ENCODE measurements at regions not wholly inside any gene's neighbourhood (a gene's known extent, or its start where the extent isn't known, plus 50 kb on each side); places are given as distances from the start of the nearest gene placed in this dataset.

DNA sequence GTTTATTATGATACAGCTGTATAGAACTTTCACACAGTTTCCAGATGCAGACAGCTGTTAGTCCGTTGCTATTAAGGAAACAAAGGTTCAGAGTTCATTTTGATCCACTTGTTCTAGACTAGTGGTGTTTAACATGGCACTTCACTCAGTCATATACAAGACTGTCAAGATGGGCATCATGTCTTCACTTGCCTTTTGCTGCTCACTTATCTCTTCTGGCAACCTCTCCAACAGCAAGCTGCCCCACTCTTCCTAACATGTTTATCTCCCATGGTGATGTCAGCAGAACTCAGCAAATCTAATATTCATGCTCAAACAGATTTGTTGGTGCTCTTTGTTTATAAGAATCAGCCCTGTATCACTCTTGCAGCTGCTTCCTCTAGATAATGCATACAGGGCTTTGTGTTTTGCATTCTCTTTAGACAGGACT is 236.2 kb upstream of the HAND2 start:
- Histone ChIP-seq H3K4me1 (ENCODE audit: insufficient read depth) (peaks cover 2% of the 10 kb centered on the region), H3K9me3 (no peaks in the 10 kb centered on the region), H3K4me3 (no peak overlapping the region), H3K36me3 (no peaks in the 10 kb centered on the region), H3K27ac (no peak overlapping the region), H3K27me3 (no peaks in the 10 kb centered on the region)
- WGBS, 3 donors, result 5 to 11% (median 6%) methylated on average over 1 of the region's 1 CpG
- no peak for TF ChIP-seq POLR2A (IDR thresholded peaks at IDR 0.05)
- TF ChIP-seq, protein P1, sequence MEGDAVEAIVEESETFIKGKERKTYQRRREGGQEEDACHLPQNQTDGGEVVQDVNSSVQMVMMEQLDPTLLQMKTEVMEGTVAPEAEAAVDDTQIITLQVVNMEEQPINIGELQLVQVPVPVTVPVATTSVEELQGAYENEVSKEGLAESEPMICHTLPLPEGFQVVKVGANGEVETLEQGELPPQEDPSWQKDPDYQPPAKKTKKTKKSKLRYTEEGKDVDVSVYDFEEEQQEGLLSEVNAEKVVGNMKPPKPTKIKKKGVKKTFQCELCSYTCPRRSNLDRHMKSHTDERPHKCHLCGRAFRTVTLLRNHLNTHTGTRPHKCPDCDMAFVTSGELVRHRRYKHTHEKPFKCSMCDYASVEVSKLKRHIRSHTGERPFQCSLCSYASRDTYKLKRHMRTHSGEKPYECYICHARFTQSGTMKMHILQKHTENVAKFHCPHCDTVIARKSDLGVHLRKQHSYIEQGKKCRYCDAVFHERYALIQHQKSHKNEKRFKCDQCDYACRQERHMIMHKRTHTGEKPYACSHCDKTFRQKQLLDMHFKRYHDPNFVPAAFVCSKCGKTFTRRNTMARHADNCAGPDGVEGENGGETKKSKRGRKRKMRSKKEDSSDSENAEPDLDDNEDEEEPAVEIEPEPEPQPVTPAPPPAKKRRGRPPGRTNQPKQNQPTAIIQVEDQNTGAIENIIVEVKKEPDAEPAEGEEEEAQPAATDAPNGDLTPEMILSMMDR (IDR thresholded peaks at IDR 0.05), result no peak
- no peak for TF ChIP-seq EP300 (IDR thresholded peaks at IDR 0.05)
- intact Hi-C loops (cut with DNase I), result no loop called here
- no peak for DNase-seq

DNA sequence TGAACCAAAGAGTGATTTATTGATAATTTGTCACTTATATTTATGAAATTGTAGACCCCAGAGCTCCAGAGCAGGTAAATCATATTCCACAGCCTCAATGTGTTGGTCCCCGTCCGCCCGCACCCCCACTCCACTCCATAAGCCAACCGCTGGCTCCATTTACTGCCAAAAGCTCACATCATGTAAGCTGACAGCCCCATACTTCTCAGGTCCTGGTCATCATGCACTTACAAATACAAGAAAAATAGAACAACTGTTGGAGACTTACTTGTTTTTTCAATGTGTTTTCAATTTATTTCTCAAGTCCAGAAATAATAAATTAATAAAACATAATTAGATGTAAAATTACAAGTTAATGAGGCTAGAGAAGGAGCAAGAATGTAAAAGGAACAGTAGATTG is 235.7 kb upstream of the HAND2 start:
- TF ChIP-seq POLR2A (IDR thresholded peaks at IDR 0.05) (no peak), EP300 (IDR thresholded peaks at IDR 0.05) (no peak)
- TF ChIP-seq, protein P1 (IDR thresholded peaks at IDR 0.05), result no peak
- Histone ChIP-seq H3K36me3 (no peaks in the 10 kb centered on the region), H3K27me3 (no peaks in the 10 kb centered on the region), H3K9me3 (no peaks in the 10 kb centered on the region), H3K4me1 (ENCODE audit: insufficient read depth) (peaks cover 2% of the 10 kb centered on the region), H3K4me3 (no peak overlapping the region), H3K27ac (no peak overlapping the region)
- intact Hi-C loops (cut with DNase I), result no loop called here
- DNase-seq, result no peak
- 54 to 63% (median 59%) methylated on average over 4 of the region's 4 CpGs for WGBS, 3 donors

DNA sequence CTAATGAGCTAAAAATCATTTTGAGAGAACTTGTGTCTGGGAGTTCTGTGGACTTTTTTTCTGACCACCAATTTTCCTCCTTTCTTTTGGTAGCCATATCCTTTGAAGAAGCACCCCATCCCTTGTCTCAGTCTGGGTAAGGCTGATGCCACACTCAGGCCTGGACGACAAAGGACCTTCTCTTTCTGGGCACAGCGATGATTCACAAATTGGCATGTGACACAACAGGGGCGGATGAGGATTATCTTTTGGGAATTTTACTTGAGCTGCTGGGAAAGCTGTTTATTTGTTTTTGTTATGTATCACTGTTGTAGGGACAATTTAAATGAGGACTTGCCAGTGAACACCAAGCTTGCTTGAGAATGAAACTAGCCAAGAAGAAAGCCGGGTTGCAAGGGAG is 233.4 kb upstream of the HAND2 start:
- WGBS, 3 donors, result 79 to 86% (median 80%) methylated on average over 4 of the region's 4 CpGs
- Histone ChIP-seq H3K27ac (no peak overlapping the region), H3K36me3 (no peaks in the 10 kb centered on the region), H3K27me3 (no peaks in the 10 kb centered on the region), H3K9me3 (no peaks in the 10 kb centered on the region), H3K4me3 (no peak overlapping the region), H3K4me1 (ENCODE audit: insufficient read depth) (peaks cover 4% of the 10 kb centered on the region)
- TF ChIP-seq EP300 (IDR thresholded peaks at IDR 0.05) (no peak), POLR2A (IDR thresholded peaks at IDR 0.05) (no peak)
- TF ChIP-seq, protein P1 (IDR thresholded peaks at IDR 0.05), result no peak
- DNase-seq, result no peak
- intact Hi-C loops (cut with DNase I), result no loop called here

DNA sequence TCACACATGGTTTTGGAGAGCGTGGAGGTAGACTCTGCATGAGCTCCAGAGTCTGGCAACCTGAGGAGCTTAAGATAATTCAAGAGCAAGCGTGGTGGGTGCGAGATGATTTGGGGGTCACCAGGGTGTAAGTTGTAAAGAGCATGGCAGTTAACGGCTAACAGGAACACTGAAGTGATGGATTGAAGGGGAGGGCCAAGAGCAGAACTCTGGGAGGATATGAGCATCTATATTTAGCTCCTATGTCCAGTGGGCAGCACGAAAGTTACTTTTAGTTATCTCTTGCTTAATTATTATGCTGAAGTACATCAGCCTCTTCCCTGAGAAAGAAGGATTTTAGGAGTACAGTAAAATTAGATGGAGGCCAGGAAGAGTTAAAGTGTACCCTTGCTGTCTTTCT is 231.9 kb upstream of the HAND2 start:
- TF ChIP-seq, protein P1 (IDR thresholded peaks at IDR 0.05), result no peak
- TF ChIP-seq POLR2A (IDR thresholded peaks at IDR 0.05) (no peak), EP300 (IDR thresholded peaks at IDR 0.05) (no peak)
- Histone ChIP-seq H3K4me3 (no peak overlapping the region), H3K27me3 (no peaks in the 10 kb centered on the region), H3K4me1 (ENCODE audit: insufficient read depth) (peaks cover 4% of the 10 kb centered on the region), H3K36me3 (no peaks in the 10 kb centered on the region), H3K27ac (no peak overlapping the region), H3K9me3 (no peaks in the 10 kb centered on the region)
- intact Hi-C loops (cut with DNase I), result no loop called here
- no peak for DNase-seq
- WGBS, 3 donors, result 80 to 84% (median 81%) methylated on average over 5 of the region's 5 CpGs

DNA sequence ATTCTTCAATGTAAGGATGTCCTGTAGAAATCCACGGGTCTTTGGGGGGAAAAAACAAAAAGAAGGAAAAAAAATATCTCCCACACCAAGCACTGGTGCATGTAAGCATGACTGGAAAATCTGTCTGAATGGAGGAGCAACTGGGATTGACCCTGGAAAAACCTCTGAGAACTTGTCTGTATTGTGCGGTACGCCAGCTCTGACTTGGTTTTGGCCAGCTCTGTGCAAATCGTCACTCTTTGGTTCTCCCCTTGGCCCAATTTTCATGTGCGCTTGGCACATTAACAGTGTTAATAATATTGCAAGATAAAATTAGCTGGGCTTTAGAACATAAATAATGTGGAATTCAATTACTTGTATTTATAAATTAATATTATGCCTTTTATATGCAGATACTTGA is 231.2 kb upstream of the HAND2 start:
- whole genome bisulfite sequencing, 3 donors, result 89 to 92% (median 90%) methylated on average over 5 of the region's 5 CpGs
- TF ChIP-seq EP300 (IDR thresholded peaks at IDR 0.05) (no peak), POLR2A (IDR thresholded peaks at IDR 0.05) (no peak)
- TF ChIP-seq, protein P1 (IDR thresholded peaks at IDR 0.05), result no peak

More for the DNA sequence above, 231.2 kb upstream of the HAND2 start:
- no peaks in the 10 kb centered on the region for H3K36me3 ChIP-seq
- H3K4me1 ChIP-seq (ENCODE audit: insufficient read depth), result peaks cover 4% of the 10 kb centered on the region
- no peak for DNase-seq
- intact Hi-C loops (cut with DNase I), result no loop called here
- H3K27ac ChIP-seq, result no peak overlapping the region
- no peaks in the 10 kb centered on the region for H3K9me3 ChIP-seq
- H3K27me3 ChIP-seq, result no peaks in the 10 kb centered on the region
- H3K4me3 ChIP-seq, result no peak overlapping the region
